Upper lobe of right lung (tissue), 1 donor: ENCODE measurements at regions not wholly inside any gene's neighbourhood (a gene's known extent, or its start where the extent isn't known, plus 50 kb on each side); places are given as distances from the start of the nearest gene placed in this dataset.

ENCODE experiments used
- ATAC-seq: fragments of 200-7000 bp; cut with Tn5 transposase; one replicate; pipeline ENCODE4 v1.9.1; 2020; ENCODE audit warnings: mild to moderate bottlenecking, moderate library complexity
- DNase-seq: peaks from one replicate; pipeline ENCODE4 v3.0.0-alpha.2; 2020
- H3K27ac ChIP-seq: fragments of 200-600 bp; one replicate; pipeline ENCODE4 v1.8.0; 2022
- H3K27me3 ChIP-seq: fragments of 200-600 bp; one replicate; pipeline ENCODE4 v1.8.0; 2022; ENCODE audit warnings: mild to moderate bottlenecking
- H3K36me3 ChIP-seq: fragments of 200-600 bp; one replicate; pipeline ENCODE4 v1.8.0; 2022
- H3K4me1 ChIP-seq: fragments of 200-600 bp; one replicate; pipeline ENCODE4 v1.8.0; 2022
- H3K4me3 ChIP-seq: fragments of 200-600 bp; one replicate; pipeline ENCODE4 v1.8.0; 2022; ENCODE audit warnings: mild to moderate bottlenecking
- H3K9me3 ChIP-seq: fragments of 200-600 bp; one replicate; pipeline ENCODE4 v1.8.0; 2022
- intact Hi-C: fragments of 100-400 bp; cut with DNase I; formaldehyde crosslinking; loops from one replicate; pipeline ENCODE4 v1.11.0; 2022
- TF ChIP-seq, protein P1 (sequence below): fragments of 200-600 bp; IDR thresholded peaks from one replicate; pipeline ENCODE4 v1.8.0; 2022; ENCODE audit warnings: antibody characterized with exemption
- donor health status: DM: no; HTN: yes; CAD: no; lungs with severe emphysema.

DNA sequence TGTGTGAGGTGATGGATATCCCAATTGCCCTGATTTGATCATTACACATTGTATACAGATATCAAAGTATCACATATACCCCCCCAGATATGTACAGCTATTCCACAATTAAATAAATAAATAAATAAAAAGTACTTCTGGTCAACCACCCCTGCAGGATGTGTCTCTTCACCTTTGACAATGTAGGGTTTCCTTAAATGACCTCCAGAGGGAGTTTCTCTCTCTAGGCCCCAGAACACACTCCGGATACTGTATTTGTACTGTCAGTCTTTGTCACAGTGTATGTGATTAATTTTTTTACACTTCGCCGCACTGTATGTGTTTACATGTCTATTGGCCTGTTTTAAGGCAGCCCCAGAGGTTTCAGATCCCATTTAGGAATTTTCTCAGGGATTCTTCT lies 123.6 kb downstream of the ADCYAP1R1 start:
- intact Hi-C loops, result no loop called here

GRCh38 chr7:31171984-31172383 lies 119.9 kb downstream of the ADCYAP1R1 start:
- TF ChIP-seq, protein P1, sequence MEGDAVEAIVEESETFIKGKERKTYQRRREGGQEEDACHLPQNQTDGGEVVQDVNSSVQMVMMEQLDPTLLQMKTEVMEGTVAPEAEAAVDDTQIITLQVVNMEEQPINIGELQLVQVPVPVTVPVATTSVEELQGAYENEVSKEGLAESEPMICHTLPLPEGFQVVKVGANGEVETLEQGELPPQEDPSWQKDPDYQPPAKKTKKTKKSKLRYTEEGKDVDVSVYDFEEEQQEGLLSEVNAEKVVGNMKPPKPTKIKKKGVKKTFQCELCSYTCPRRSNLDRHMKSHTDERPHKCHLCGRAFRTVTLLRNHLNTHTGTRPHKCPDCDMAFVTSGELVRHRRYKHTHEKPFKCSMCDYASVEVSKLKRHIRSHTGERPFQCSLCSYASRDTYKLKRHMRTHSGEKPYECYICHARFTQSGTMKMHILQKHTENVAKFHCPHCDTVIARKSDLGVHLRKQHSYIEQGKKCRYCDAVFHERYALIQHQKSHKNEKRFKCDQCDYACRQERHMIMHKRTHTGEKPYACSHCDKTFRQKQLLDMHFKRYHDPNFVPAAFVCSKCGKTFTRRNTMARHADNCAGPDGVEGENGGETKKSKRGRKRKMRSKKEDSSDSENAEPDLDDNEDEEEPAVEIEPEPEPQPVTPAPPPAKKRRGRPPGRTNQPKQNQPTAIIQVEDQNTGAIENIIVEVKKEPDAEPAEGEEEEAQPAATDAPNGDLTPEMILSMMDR, result no peak
- ATAC-seq (no peak), DNase-seq (no peak)
- H3K4me3 ChIP-seq, result no peak overlapping the region
- intact Hi-C loops, result no loop called here
- no peaks in the 10 kb centered on the region for H3K4me1 ChIP-seq
- H3K27ac ChIP-seq, result no peak overlapping the region
- no peaks in the 10 kb centered on the region for H3K9me3 ChIP-seq
- no peaks in the 10 kb centered on the region for H3K27me3 ChIP-seq
- H3K36me3 ChIP-seq, result no peaks in the 10 kb centered on the region

More for the DNA sequence above, 123.6 kb downstream of the ADCYAP1R1 start:
- Histone ChIP-seq H3K27ac (no peak overlapping the region), H3K27me3 (no peaks in the 10 kb centered on the region), H3K4me3 (no peak overlapping the region), H3K36me3 (no peaks in the 10 kb centered on the region), H3K9me3 (no peaks in the 10 kb centered on the region), H3K4me1 (no peaks in the 10 kb centered on the region)
- no peak for ATAC-seq
- TF ChIP-seq, protein P1, result no peak
- DNase-seq, result no peak

- no peak overlapping the region for H3K27ac ChIP-seq
- peaks cover 3% of the 10 kb centered on the region for H3K27me3 ChIP-seq
- H3K4me1 ChIP-seq, result no peaks in the 10 kb centered on the region
- no peaks in the 10 kb centered on the region for H3K9me3 ChIP-seq
- DNase-seq (no peak), ATAC-seq (no peak)
- TF ChIP-seq, protein P1, result no peak
- H3K36me3 ChIP-seq, result no peaks in the 10 kb centered on the region
- intact Hi-C loops, result no loop called here
- no peak overlapping the region for H3K4me3 ChIP-seq
Measured at GRCh38 chr7:31171216-31171785, 119.2 kb downstream of the ADCYAP1R1 start.
